IMR-90 (cell line): ENCODE measurements at regions not wholly inside any gene's neighbourhood (a gene's known extent, or its start where the extent isn't known, plus 50 kb on each side); places are given as distances from the start of the nearest gene placed in this dataset.

Experiments
- ATAC-seq: fragments of 200-7000 bp; cut with Tn5 transposase; 2 replicates; pipeline ENCODE4 v1.9.1; 2020; ENCODE audit warnings: low read depth, mild to moderate bottlenecking, moderate library complexity
- BruUV-seq: library from RNA; stranded (reverse); fragments of 400-500 nt; replicated peaks from 2 replicates; lab custom pipeline; 2021; lab: Mats Ljungman, UMichigan
- CTCF ChIA-PET: fragments of 300-600 bp; formaldehyde crosslinking; extraction: SDS; loops from one replicate; lab custom pipeline; 2021; ENCODE audit warnings: antibody characterized with exemption; lab: Yijun Ruan, JAX
- POLR2A ChIA-PET: fragments of 300-600 bp; sonication (Branson Sonifier 250); formaldehyde crosslinking; loops from one replicate; lab custom pipeline; 2022; ENCODE audit warnings: antibody characterized with exemption; ENCODE audit not compliant: unreplicated experiment; lab: Charles Lee
- DNase-seq: peaks from one replicate; pipeline ENCODE4 v3.0.0; 2013
- H2AFZ ChIP-seq: replicated peaks from 2 replicates; pipeline ENCODE3; 2013; ENCODE audit warnings: low read length, mild to moderate bottlenecking; ENCODE audit not compliant: poor library complexity
- H2AK5ac ChIP-seq: 2 replicates; pipeline ENCODE4 v1.6.1; 2013; ENCODE audit warnings: low read depth, low read length, inconsistent platforms
- H2AK9ac ChIP-seq: replicated peaks from 2 replicates; pipeline ENCODE3; 2013; ENCODE audit warnings: mild to moderate bottlenecking, low read depth, low read length, moderate library complexity; ENCODE audit not compliant: poor library complexity
- H2BK120ac ChIP-seq: 2 replicates; pipeline ENCODE4 v1.6.1; 2013; ENCODE audit warnings: low read depth, low read length, inconsistent platforms
- H2BK15ac ChIP-seq: 3 replicates; pipeline ENCODE4 v1.6.1; 2013; ENCODE audit warnings: low read depth, low read length, inconsistent platforms
- H2BK20ac ChIP-seq: 2 replicates; pipeline ENCODE4 v1.6.1; 2013; ENCODE audit warnings: low read depth, mild to moderate bottlenecking, inconsistent platforms, low read length, moderate library complexity
- H2BK5ac ChIP-seq: 2 replicates; pipeline ENCODE4 v1.6.1; 2013; ENCODE audit warnings: mild to moderate bottlenecking, low read depth, low read length, inconsistent platforms; ENCODE audit not compliant: poor library complexity, severe bottlenecking
- H3K14ac ChIP-seq: replicated peaks from 2 replicates; pipeline ENCODE4 v1.6.1; 2013; ENCODE audit warnings: low read depth, low read length, inconsistent platforms
- H3K18ac ChIP-seq: 2 replicates; pipeline ENCODE4 v1.6.1; 2013; ENCODE audit warnings: low read depth, low read length, control low read depth
- H3K23ac ChIP-seq: 2 replicates; pipeline ENCODE4 v1.6.1; 2013; ENCODE audit warnings: low read depth, low read length, inconsistent platforms
- H3K27ac ChIP-seq: 2 replicates; pipeline ENCODE4 v1.5.1; 2013; ENCODE audit warnings: mild to moderate bottlenecking, control low read depth, low read length; ENCODE audit not compliant: insufficient read depth
- H3K27me3 ChIP-seq: 2 replicates; pipeline ENCODE4 v1.6.1; 2013; ENCODE audit warnings: low read length; ENCODE audit not compliant: control insufficient read depth, insufficient read depth
- H3K36me3 ChIP-seq: 2 replicates; pipeline ENCODE4 v1.6.1; 2013; ENCODE audit warnings: low read length, mixed read lengths; ENCODE audit not compliant: control insufficient read depth, insufficient read depth
- H3K4ac ChIP-seq: 2 replicates; pipeline ENCODE4 v1.6.1; 2013; ENCODE audit warnings: low read depth, low read length, inconsistent platforms
- H3K4me1 ChIP-seq: 2 replicates; pipeline ENCODE4 v1.6.1; 2013; ENCODE audit warnings: low read length, mixed read lengths; ENCODE audit not compliant: control insufficient read depth, insufficient read depth
- H3K4me2 ChIP-seq: 2 replicates; pipeline ENCODE4 v1.6.1; 2013; ENCODE audit warnings: low read depth, mild to moderate bottlenecking, control low read depth, low read length, moderate library complexity
- H3K4me3 ChIP-seq: 2 replicates; pipeline ENCODE4 v1.5.1; 2013; ENCODE audit warnings: low read depth, mild to moderate bottlenecking, control low read depth, low read length, moderate library complexity; ENCODE audit not compliant: insufficient read depth
- H3K56ac ChIP-seq: 2 replicates; pipeline ENCODE4 v1.6.1; 2013; ENCODE audit warnings: low read length, inconsistent platforms; ENCODE audit not compliant: insufficient read depth; ENCODE audit errors: extremely low read depth
- H3K79me1 ChIP-seq, 2 experiments: 2 replicates each; pipeline ENCODE4 v1.6.1; 2013; ENCODE audit warnings: low read length in 2 of 2, inconsistent platforms in 1 of 2, low read depth in 1 of 2
- H3K9ac ChIP-seq: 2 replicates; pipeline ENCODE4 v1.6.1; 2013; ENCODE audit warnings: low read depth, low read length, control low read depth
- H3K9me1 ChIP-seq: 2 replicates; pipeline ENCODE4 v1.6.1; 2013; ENCODE audit warnings: low read length, inconsistent platforms; ENCODE audit not compliant: insufficient read depth
- H3K9me3 ChIP-seq: 2 replicates; pipeline ENCODE4 v1.6.1; 2013; ENCODE audit warnings: low read length; ENCODE audit not compliant: control insufficient read depth, insufficient read depth
- H4K20me1 ChIP-seq: 2 replicates; pipeline ENCODE4 v1.6.1; 2013; ENCODE audit warnings: low read length, inconsistent platforms; ENCODE audit not compliant: insufficient read depth
- H4K5ac ChIP-seq: 2 replicates; pipeline ENCODE4 v1.6.1; 2013; ENCODE audit warnings: mild to moderate bottlenecking, low read depth, low read length, control low read depth
- H4K8ac ChIP-seq, 2 experiments: 2 replicates each; pipeline ENCODE4 v1.6.1; 2013; ENCODE audit warnings: low read depth in 2 of 2, low read length in 2 of 2, control low read depth in 1 of 2, inconsistent platforms in 1 of 2
- H4K91ac ChIP-seq: 2 replicates; pipeline ENCODE4 v1.6.1; 2013; ENCODE audit warnings: low read depth, low read length, inconsistent platforms; ENCODE audit not compliant: insufficient read depth
- BHLHE40 ChIP-seq: fragments of 150-350 bp; IDR thresholded peaks from 2 replicates; pipeline ENCODE4 v1.6.1; 2016; ENCODE audit warnings: mild to moderate bottlenecking, low read depth, low read length
- FOS ChIP-seq: fragments of 150-350 bp; IDR thresholded peaks from 2 replicates; pipeline ENCODE4 v1.6.1; 2016; ENCODE audit warnings: low read depth, low read length
- MXI1 ChIP-seq: IDR thresholded peaks from 2 replicates; pipeline ENCODE4 v1.6.1; 2012; ENCODE audit warnings: low read depth, mild to moderate bottlenecking, low read length, moderate library complexity, borderline replicate concordance
- WGBS, 2 experiments: methylation state at CpG; one replicate each; pipeline versions ENCODE4 v1.1.5 to v1.1.7; 2013; ENCODE audit warnings: missing lambda C conversion rate in 2 of 2; ENCODE audit not compliant: insufficient read length in 1 of 2; ENCODE audit errors: extremely low coverage in 2 of 2; 5-methylcytosine and 5-hydroxymethylcytosine counted together
- dilution Hi-C: fragments of 300-500 bp; cut with HindIII; formaldehyde crosslinking; loops from one replicate; pipeline ENCODE4 v1.14.3; 2018; ENCODE audit warnings: low sequenced_read_pairs; ENCODE audit not compliant: unreplicated experiment
- in situ Hi-C: fragments of 300-500 bp; cut with MboI; formaldehyde crosslinking; loops from 3 replicates; pipeline ENCODE4 v1.14.3; 2019; ENCODE audit warnings: low sequenced_read_pairs, inconsistent platforms, mixed read lengths
- intact Hi-C: fragments of 100-400 bp; cut with micrococcal nuclease; formaldehyde crosslinking; loops from 2 replicates; pipeline ENCODE4 v1.10.0; 2022

- Histone ChIP-seq H3K4me1 (no peaks in the 10 kb centered on the region), H3K27me3 (no peaks in the 10 kb centered on the region; the same call in none of the 2 replicates), H2AK9ac (no peak overlapping the region), H4K8ac (no peak overlapping the region), H2BK120ac (no peak overlapping the region), H3K36me3 (no peaks in the 10 kb centered on the region), H3K56ac (no peak overlapping the region), H3K9me1 (no peaks in the 10 kb centered on the region), H4K20me1 (no peaks in the 10 kb centered on the region), H2BK20ac (no peak overlapping the region), H3K18ac (no peak overlapping the region), H2AFZ (no peak overlapping the region), H4K91ac (no peak overlapping the region), H4K5ac (no peak overlapping the region), H3K9ac (no peak overlapping the region), H3K4ac (no peak overlapping the region), H3K9me3 (no peaks in the 10 kb centered on the region), H2BK5ac (no peak overlapping the region), H3K4me2 (no peak overlapping the region), H2AK5ac (no peak overlapping the region), H3K23ac (no peak overlapping the region), H3K14ac (no peak overlapping the region), H3K27ac (no peak overlapping the region), H3K79me1 (no peaks in the 10 kb centered on the region), H2BK15ac (no peak overlapping the region), H3K4me3 (no peak overlapping the region)
- intact Hi-C loops = no loop called here
- DNase-seq = no peak
- ChIA-PET CTCF (no interaction called here), POLR2A (no interaction called here)
- TF ChIP-seq FOS (no peak), BHLHE40 (no peak), MXI1 (no peak)
- no TSS peak for BruUV-seq
- in situ Hi-C loops = no loop called here
- dilution Hi-C loops = no loop called here
- WGBS, 2 experiments = 68% methylated on average over 6 of the region's 6 CpGs; no CpG with 5 or more reads in 1 of the 2 experiments
- ATAC-seq = no peak
These were observed 64.6 kb upstream of the TEX51 start for GRCh38 chr2:126834006-126834659.
